22Rv1 (cell line): ENCODE measurements at regions not wholly inside any gene's neighbourhood (a gene's known extent, or its start where the extent isn't known, plus 50 kb on each side); places are given as distances from the start of the nearest gene placed in this dataset.

ENCODE experiments used
- H3K27ac ChIP-seq: fragments of 450-650 bp; 2 replicates; pipeline ENCODE4 v1.5.1; 2017
- ZFX ChIP-seq: fragments of 450-650 bp; IDR thresholded peaks from 2 replicates; pipeline ENCODE4 v1.6.1; 2017; ENCODE audit warnings: antibody characterized with exemption, borderline replicate concordance
- TF ChIP-seq, protein P1 (sequence below): fragments of 450-650 bp; IDR thresholded peaks from 2 replicates; pipeline ENCODE4 v1.5.1; 2017; ENCODE audit warnings: mild to moderate bottlenecking

DNA sequence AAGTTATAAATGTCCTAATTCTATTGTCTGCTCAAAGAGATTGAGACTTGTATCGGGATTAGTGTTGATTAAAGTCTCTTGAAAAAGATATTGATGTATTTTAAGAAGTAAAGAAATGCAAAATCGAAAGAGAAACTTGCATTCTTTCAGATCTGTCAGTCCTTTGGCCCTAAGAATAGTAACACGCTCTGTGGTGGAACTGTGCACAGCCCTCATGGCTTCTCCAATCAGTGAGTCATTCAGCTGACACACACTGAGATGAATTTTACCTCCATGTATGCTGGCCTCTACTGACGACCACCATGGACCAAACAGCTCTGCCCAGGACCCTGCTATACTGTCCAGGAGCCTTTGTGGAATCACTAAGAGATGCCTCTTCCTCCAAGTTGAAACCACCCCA lies 232.4 kb downstream of the ESM1 start:
- no peak overlapping the region for H3K27ac ChIP-seq
- TF ChIP-seq, protein P1, sequence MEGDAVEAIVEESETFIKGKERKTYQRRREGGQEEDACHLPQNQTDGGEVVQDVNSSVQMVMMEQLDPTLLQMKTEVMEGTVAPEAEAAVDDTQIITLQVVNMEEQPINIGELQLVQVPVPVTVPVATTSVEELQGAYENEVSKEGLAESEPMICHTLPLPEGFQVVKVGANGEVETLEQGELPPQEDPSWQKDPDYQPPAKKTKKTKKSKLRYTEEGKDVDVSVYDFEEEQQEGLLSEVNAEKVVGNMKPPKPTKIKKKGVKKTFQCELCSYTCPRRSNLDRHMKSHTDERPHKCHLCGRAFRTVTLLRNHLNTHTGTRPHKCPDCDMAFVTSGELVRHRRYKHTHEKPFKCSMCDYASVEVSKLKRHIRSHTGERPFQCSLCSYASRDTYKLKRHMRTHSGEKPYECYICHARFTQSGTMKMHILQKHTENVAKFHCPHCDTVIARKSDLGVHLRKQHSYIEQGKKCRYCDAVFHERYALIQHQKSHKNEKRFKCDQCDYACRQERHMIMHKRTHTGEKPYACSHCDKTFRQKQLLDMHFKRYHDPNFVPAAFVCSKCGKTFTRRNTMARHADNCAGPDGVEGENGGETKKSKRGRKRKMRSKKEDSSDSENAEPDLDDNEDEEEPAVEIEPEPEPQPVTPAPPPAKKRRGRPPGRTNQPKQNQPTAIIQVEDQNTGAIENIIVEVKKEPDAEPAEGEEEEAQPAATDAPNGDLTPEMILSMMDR, result no peak
- no peak for TF ChIP-seq ZFX

DNA sequence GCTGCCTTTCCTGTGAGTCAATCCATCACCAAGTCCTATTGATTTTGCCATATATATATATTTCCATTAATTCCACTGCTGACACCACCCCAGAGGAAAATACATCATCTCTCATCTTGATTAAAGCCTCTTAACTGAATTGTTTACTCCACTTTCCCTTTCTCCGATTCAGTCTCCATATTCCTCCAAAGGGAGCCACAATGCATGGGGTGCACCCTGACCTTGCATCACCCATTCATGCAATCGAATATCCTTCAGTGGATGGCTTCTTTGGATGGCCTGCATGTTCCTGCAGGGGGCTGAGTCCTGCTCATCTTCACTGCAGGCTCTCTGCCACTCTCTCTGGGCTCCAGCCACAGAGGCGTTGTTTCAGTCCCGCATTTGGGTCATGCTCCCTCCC lies 231.0 kb downstream of the SNX18 start:
- H3K27ac ChIP-seq, result no peak overlapping the region
- TF ChIP-seq, protein P1, result no peak
- no peak for TF ChIP-seq ZFX

DNA sequence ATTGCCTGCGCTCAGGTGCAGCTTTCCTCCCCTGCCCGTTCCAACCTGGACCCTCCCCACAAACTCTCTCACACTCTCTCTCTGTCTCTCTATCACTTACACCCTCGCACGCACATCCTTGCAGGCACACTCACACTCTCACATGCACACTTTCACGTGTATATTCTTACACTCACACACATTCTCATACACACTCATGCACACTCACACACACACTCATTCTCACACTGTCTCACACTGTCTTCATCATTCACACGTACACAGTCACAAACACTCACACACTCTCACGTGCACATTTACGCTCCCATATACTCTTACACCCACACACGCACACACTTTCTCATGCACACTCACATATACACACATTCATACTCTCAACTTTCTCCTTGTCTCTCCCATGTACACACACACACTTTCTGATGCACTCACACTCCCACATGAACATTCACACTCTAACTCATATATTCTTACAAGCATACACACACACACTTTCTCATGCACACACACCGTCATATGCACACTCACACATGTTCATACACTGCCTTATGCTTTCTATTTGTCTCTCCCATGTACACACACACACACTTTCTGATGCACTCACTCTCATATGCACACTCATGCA lies 229.3 kb downstream of the SNX18 start:
- TF ChIP-seq, protein P1, result no peak
- no peak for TF ChIP-seq ZFX
- H3K27ac ChIP-seq, result no peak overlapping the region

DNA sequence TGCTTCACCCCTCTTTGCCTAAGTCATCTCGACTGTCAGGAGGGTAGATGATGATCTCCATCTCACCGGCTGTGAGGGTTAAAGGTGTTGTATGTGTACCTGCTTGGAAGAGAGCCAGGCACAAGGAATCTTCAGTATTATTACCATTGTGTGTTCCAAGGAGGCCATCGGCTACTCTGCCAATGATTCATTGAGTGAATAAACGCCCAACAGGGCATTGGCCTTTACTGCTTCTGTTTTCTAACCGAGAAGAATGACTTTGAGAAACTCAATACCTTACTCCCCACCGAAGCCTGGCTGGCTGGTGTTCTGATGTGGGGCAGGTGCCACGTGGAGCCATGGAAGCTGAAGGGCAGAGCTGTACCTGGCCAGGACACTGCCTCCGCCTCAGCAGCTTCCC lies 228.8 kb downstream of the SNX18 start:
- no peak overlapping the region for H3K27ac ChIP-seq
- TF ChIP-seq, protein P1, result no peak
- no peak for TF ChIP-seq ZFX

DNA sequence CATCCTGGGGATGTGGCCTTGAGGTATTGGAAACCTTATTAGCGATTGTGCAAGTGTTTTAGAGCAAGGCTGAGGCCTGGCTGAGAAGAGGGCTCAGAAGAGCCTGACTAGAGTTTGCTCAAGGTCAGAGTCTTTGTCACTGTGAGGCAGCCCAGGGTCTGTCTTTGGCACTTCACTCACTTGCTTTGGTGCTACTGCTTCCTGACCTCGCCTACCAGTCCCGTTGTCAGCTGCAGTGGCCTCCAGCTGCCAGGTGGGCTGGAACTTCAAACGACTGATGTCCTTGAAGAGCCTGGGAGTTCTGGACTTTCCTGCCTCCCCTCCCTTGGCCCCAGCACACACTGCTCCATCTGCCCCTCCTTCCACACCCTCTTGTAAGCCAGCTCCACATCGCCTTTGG lies 228.0 kb downstream of the SNX18 start:
- no peak overlapping the region for H3K27ac ChIP-seq
- TF ChIP-seq, protein P1, result no peak
- no peak for TF ChIP-seq ZFX

DNA sequence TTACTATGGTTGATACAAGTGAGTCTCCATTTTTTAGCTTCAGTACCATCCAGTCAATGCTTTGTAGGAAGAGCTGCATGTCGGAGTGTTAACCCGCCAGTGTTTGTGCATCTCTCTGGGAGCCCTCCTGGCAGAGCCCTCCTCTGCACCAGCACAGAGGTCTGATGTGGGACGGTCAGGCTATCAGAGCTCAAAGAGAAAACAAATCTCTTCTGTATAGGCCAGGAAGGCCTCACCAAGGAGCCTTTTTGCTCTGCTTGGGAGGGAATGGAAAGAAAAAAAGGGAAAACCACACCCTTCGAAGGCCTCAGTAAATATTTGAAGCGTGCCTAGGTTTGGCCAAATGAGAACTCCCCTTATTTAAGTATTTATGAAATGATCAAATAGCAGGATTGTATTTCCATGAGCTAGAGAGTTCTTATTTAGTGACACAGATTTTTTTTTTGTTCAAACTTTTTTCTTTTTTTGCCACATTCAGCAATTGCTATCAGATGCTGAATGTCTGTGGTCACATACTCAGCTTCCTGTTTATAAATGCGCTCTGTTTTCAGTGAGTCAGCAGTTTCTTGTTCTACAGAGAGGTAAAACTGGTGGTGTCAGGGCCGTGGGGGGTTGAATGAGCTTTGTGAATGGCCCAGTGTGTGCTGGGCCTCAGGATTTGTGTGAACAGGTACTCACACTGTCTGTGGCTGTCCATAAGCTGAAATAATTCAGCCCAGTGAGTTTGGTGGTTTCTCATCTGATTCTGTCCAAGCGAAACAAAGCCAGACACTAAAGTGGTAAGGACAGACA lies 226.6 kb downstream of the SNX18 start:
- TF ChIP-seq, protein P1, result no peak
- TF ChIP-seq ZFX, result no peak
- no peak overlapping the region for H3K27ac ChIP-seq

DNA sequence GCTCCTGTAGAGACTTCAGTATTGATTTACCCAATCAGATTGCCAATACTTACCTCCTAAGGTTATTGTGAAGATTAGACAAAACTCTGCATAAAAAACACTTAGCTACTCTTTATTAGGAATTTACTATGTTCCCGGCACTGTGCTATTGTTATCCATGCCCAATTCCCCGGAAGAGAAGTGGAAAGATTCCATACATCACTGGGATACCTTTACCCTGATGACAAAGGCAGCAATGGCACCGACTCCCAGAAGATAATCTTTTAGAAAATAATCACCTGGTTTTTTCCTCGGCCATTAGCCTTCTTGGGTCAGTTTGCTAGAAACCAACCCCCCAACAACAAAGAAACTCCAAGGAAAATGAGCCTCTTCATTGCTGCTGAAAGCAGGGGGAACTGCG lies 226.0 kb downstream of the SNX18 start:
- TF ChIP-seq ZFX, result no peak
- TF ChIP-seq, protein P1, result no peak
- no peak overlapping the region for H3K27ac ChIP-seq
